IPS-NIHi7 (cell line): ENCODE measurements at regions not wholly inside any gene's neighbourhood (a gene's known extent, or its start where the extent isn't known, plus 50 kb on each side); places are given as distances from the start of the nearest gene placed in this dataset.

Experiments used
- DNase-seq: peaks from one replicate; pipeline ENCODE4 v3.0.0; 2012; ENCODE audit warnings: mixed read lengths; ENCODE audit errors: extremely low spot score

GRCh38 chr2:153811516-153811915 lies 60.2 kb upstream of the GALNT13 start:
- no peak for DNase-seq

GRCh38 chr2:153812632-153813031 lies 59.1 kb upstream of the GALNT13 start:
- DNase-seq, result no peak

- no peak for DNase-seq
These were observed 53.5 kb upstream of the GALNT13 start for GRCh38 chr2:153818242-153818641.

GRCh38 chr2:153819074-153819473 lies 52.6 kb upstream of the GALNT13 start:
- no peak for DNase-seq

- peak; percentile 51 for DNase-seq
These were observed 52.2 kb upstream of the GALNT13 start for GRCh38 chr2:153819501-153819900.
